ENCODE measurements at regions not wholly inside any gene's neighbourhood (a gene's known extent, or its start where the extent isn't known, plus 50 kb on each side); places are given as distances from the start of the nearest gene placed in this dataset.

GRCh38 chr19:30286378-30286777, 85.8 kb upstream of the ZNF536 start:
- TF ChIP-seq RCOR1 (IDR thresholded peaks at IDR 0.05; ENCODE audit: insufficient replicate concordance, low read length) (no peak), CHD1 (IDR thresholded peaks at IDR 0.05; ENCODE audit: low read depth, low read length) (no peak), BHLHE40 (IDR thresholded peaks at IDR 0.05; ENCODE audit: low read depth, low read length) (no peak), MAZ (IDR thresholded peaks at IDR 0.05; ENCODE audit: borderline replicate concordance, low read depth, low read length) (no peak)
- Histone ChIP-seq H3K27me3 (ENCODE audit: control insufficient read depth, insufficient read depth, low read length) (no peaks in the 10 kb centered on the region), H3K27ac (ENCODE audit: insufficient read depth, low read length) (no peak overlapping the region), H3K9ac (ENCODE audit: low read depth, low read length) (no peak overlapping the region), H3K4ac (ENCODE audit: low read depth, low read length) (no peak overlapping the region), H4K5ac (ENCODE audit: low read depth, low read length) (no peak overlapping the region), H3K4me2 (ENCODE audit: low read depth, low read length) (no peak overlapping the region), H2AFZ (replicated peaks; ENCODE audit: low read length, poor library complexity) (no peak overlapping the region), H2BK15ac (ENCODE audit: low read depth, low read length) (no peak overlapping the region), H3K4me3 (ENCODE audit: insufficient read depth, low read depth, low read length) (no peak overlapping the region), H3K9me3 (ENCODE audit: control insufficient read depth, insufficient read depth, low read length) (peaks cover 21% of the 10 kb centered on the region), H4K8ac (ENCODE audit: low read depth in 2 of 2, low read length in 2 of 2) (no peak overlapping the region), H3K14ac (replicated peaks; ENCODE audit: low read depth, low read length) (no peak overlapping the region), H3K23ac (ENCODE audit: low read depth, low read length) (no peak overlapping the region), H3K36me3 (ENCODE audit: control insufficient read depth, insufficient read depth, low read length) (no peaks in the 10 kb centered on the region), H4K20me1 (ENCODE audit: insufficient read depth, low read length) (no peaks in the 10 kb centered on the region), H2BK20ac (ENCODE audit: low read depth, low read length) (no peak overlapping the region), H4K91ac (ENCODE audit: insufficient read depth, low read depth, low read length) (no peak overlapping the region), H2BK120ac (ENCODE audit: low read depth, low read length) (no peak overlapping the region), H3K4me1 (ENCODE audit: control insufficient read depth, insufficient read depth, low read length) (no peaks in the 10 kb centered on the region), H3K18ac (ENCODE audit: low read depth, low read length) (no peak overlapping the region), H3K79me1 (ENCODE audit: low read depth in 1 of 2, low read length in 2 of 2) (no peaks in the 10 kb centered on the region), H3K9me1 (ENCODE audit: insufficient read depth, low read length) (no peaks in the 10 kb centered on the region), H3K56ac (ENCODE audit: extremely low read depth, insufficient read depth, low read length) (no peak overlapping the region), H2AK9ac (replicated peaks; ENCODE audit: low read depth, low read length, poor library complexity) (no peak overlapping the region), H2BK5ac (ENCODE audit: low read depth, low read length, poor library complexity, severe bottlenecking) (no peak overlapping the region), H2AK5ac (ENCODE audit: low read depth, low read length) (no peak overlapping the region)
- in situ Hi-C loops (cut with MboI; ENCODE audit: low sequenced_read_pairs) (no loop called here), intact Hi-C loops (cut with micrococcal nuclease) (no loop called here), dilution Hi-C loops (cut with HindIII; ENCODE audit: low sequenced_read_pairs, unreplicated experiment) (no loop called here)
- no TSS peak for BruUV-seq (replicated peaks)
- CTCF ChIA-PET = no interaction called here
- POLR2A ChIA-PET (ENCODE audit: unreplicated experiment) = no interaction called here
- DNase-seq (no peak), ATAC-seq (ENCODE audit: low read depth) (no peak)
- no CpG with 5 or more reads among the region's 3 CpGs for WGBS, 2 experiments (ENCODE audit: extremely low coverage in 2 of 2, insufficient read length in 1 of 2)

Measured in IMR-90 (cell line).